ENCODE measurements at regions not wholly inside any gene's neighbourhood (a gene's known extent, or its start where the extent isn't known, plus 50 kb on each side); places are given as distances from the start of the nearest gene placed in this dataset.

DNA sequence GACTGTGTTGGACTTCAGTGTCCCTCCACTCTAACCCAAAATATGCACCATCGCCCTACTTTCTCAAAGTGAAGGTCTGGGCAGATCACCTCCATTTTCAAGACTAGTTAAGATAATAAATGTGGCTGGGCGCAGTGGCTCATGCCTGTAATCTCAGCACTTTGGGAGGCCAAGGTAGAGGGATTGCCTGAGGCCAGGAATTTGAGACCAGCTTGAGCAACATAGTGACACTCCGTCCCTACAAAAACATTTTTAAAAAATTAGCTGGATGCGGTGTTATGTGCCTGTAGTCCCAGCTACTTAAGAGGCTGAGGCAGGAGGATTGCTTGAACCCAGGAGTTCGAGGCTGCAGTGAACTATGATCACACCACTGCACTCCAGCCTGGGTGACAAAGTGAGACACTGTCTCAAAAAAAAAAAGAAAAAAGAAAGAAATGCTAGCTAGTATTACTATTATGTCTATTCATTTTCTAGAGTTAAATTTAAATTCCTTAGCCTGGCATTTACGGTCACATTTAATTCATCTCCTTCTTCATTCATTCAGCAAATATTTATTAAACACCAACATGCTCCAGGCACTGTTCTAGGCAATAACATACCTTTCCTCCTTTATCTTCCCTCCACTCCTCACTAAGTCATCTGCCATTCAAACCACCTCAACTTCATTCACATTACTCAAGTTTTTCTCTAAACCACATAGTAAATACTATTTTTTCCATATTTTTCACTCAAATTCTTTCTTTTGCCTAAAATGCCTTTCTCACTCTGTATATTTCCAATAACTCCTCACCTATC lies 96.1 kb upstream of the XYLT1 start:
- Histone ChIP-seq H3K27me3 (no peaks in the 10 kb centered on the region), H3K36me3 (no peaks in the 10 kb centered on the region), H3K4me3 (no peak overlapping the region), H3K9me3 (no peaks in the 10 kb centered on the region), H3K4me1 (no peaks in the 10 kb centered on the region), H3K27ac (no peak overlapping the region)
- intact Hi-C loops (cut with DNase I): no loop called here
- no peak for DNase-seq (ENCODE audit: low spot score in 2 of 2)
- TF ChIP-seq, protein P1, sequence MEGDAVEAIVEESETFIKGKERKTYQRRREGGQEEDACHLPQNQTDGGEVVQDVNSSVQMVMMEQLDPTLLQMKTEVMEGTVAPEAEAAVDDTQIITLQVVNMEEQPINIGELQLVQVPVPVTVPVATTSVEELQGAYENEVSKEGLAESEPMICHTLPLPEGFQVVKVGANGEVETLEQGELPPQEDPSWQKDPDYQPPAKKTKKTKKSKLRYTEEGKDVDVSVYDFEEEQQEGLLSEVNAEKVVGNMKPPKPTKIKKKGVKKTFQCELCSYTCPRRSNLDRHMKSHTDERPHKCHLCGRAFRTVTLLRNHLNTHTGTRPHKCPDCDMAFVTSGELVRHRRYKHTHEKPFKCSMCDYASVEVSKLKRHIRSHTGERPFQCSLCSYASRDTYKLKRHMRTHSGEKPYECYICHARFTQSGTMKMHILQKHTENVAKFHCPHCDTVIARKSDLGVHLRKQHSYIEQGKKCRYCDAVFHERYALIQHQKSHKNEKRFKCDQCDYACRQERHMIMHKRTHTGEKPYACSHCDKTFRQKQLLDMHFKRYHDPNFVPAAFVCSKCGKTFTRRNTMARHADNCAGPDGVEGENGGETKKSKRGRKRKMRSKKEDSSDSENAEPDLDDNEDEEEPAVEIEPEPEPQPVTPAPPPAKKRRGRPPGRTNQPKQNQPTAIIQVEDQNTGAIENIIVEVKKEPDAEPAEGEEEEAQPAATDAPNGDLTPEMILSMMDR (IDR thresholded peaks at IDR 0.05): no peak

DNA sequence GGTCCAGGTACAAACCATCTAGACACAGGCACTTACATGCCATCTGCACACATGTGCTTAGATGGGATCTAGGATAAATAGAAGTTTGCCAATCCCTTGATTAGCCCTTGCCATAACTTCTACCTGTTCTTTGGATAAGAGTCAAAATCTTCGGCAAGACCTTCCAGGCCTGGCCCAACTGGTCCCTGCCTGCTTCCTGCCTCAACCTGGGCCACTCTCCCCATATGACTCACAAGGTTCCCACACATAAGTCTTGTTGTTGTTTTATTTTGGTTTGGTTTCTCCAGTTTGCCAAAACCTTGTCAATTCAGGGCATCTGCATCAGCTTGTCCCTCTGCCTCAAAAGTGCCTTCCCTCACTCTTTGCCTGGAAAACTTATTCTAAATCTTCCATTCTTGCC lies 95.3 kb upstream of the XYLT1 start:
- Histone ChIP-seq H3K4me3 (no peak overlapping the region), H3K4me1 (no peaks in the 10 kb centered on the region), H3K27me3 (no peaks in the 10 kb centered on the region), H3K27ac (no peak overlapping the region), H3K36me3 (no peaks in the 10 kb centered on the region), H3K9me3 (no peaks in the 10 kb centered on the region)
- intact Hi-C loops (cut with DNase I): no loop called here
- DNase-seq (ENCODE audit: low spot score in 2 of 2): no peak
- TF ChIP-seq, protein P1 (IDR thresholded peaks at IDR 0.05): no peak

GRCh38 chr16:17565605-17566004 lies 94.8 kb upstream of the XYLT1 start:
- Histone ChIP-seq H3K27me3 (no peaks in the 10 kb centered on the region), H3K4me3 (no peak overlapping the region), H3K27ac (no peak overlapping the region), H3K36me3 (no peaks in the 10 kb centered on the region), H3K4me1 (no peaks in the 10 kb centered on the region), H3K9me3 (no peaks in the 10 kb centered on the region)
- intact Hi-C loops (cut with DNase I): no loop called here
- TF ChIP-seq, protein P1 (IDR thresholded peaks at IDR 0.05): no peak
- DNase-seq (ENCODE audit: low spot score in 2 of 2): no peak

- Histone ChIP-seq H3K9me3 (no peaks in the 10 kb centered on the region), H3K27me3 (no peaks in the 10 kb centered on the region), H3K4me3 (no peak overlapping the region), H3K36me3 (no peaks in the 10 kb centered on the region), H3K4me1 (no peaks in the 10 kb centered on the region), H3K27ac (no peak overlapping the region)
- no peak for DNase-seq (ENCODE audit: low spot score in 2 of 2)
- intact Hi-C loops (cut with DNase I): no loop called here
- TF ChIP-seq, protein P1 (IDR thresholded peaks at IDR 0.05): no peak
Measured at GRCh38 chr16:17564856-17565255, 94.1 kb upstream of the XYLT1 start.

GRCh38 chr16:17563323-17564091 lies 92.7 kb upstream of the XYLT1 start:
- no peak for DNase-seq (ENCODE audit: low spot score in 2 of 2)
- Histone ChIP-seq H3K9me3 (no peaks in the 10 kb centered on the region), H3K27me3 (no peaks in the 10 kb centered on the region), H3K4me1 (no peaks in the 10 kb centered on the region), H3K36me3 (no peaks in the 10 kb centered on the region), H3K27ac (no peak overlapping the region), H3K4me3 (no peak overlapping the region)
- intact Hi-C loops (cut with DNase I): no loop called here
- TF ChIP-seq, protein P1 (IDR thresholded peaks at IDR 0.05): no peak
